Uterus (tissue), 3 donors: ENCODE measurements at regions not wholly inside any gene's neighbourhood (a gene's known extent, or its start where the extent isn't known, plus 50 kb on each side); places are given as distances from the start of the nearest gene placed in this dataset.

Source experiments
- DNase-seq, 2 donors: peaks; one replicate each; pipeline ENCODE4 v3.0.0-alpha.2; 2019 to 2020
- H3K27ac ChIP-seq, 2 donors: fragments of 200-600 bp; sonication (generic); 1 replicate in 1 of 2; 2 replicates in 1 of 2; pipeline ENCODE4 v1.5.1; 2016 to 2018
- H3K27me3 ChIP-seq, 2 donors: fragments of 200-600 bp; sonication (generic); one replicate each; pipeline ENCODE4 v1.5.1; 2018 to 2019; ENCODE audit warnings: control low read depth in 1 of 2
- H3K36me3 ChIP-seq, 2 donors: fragments of 200-600 bp; sonication (generic); one replicate each; pipeline ENCODE4 v1.5.1; 2019; ENCODE audit warnings: control low read depth in 1 of 2
- H3K4me1 ChIP-seq, 2 donors: fragments of 200-600 bp; sonication (generic); one replicate each; pipeline ENCODE4 v1.5.1; 2018 to 2019; ENCODE audit warnings: control low read depth in 1 of 2
- H3K4me3 ChIP-seq, 2 donors: fragments of 200-600 bp; sonication (generic); 1 replicate in 1 of 2; 2 replicates in 1 of 2; pipeline ENCODE4 v1.5.1; 2018 to 2019; ENCODE audit warnings: mild to moderate bottlenecking in 1 of 2
- H3K9me3 ChIP-seq, 2 donors: fragments of 200-600 bp; sonication (generic); one replicate each; pipeline ENCODE4 v1.5.1; 2019; ENCODE audit warnings: control low read depth in 1 of 2
- CTCF ChIP-seq, 4 experiments: fragments of 200-600 bp in 2 of 4; fragments of 450-650 bp in 2 of 4; sonication (generic) in 2 of 4; IDR thresholded peaks; one replicate each; pipeline ENCODE4 v1.5.1; 2016 to 2019; ENCODE audit warnings: antibody characterized with exemption in 4 of 4, mild to moderate bottlenecking in 2 of 4, moderate library complexity in 1 of 4
- POLR2A ChIP-seq, 2 donors: fragments of 450-650 bp; IDR thresholded peaks; one replicate each; pipeline ENCODE4 v1.6.1; 2016; ENCODE audit warnings: antibody characterized with exemption in 2 of 2, mild to moderate bottlenecking in 1 of 2, moderate library complexity in 1 of 2
- intact Hi-C: fragments of 100-400 bp; cut with DNase I; formaldehyde crosslinking; loops from one replicate; pipeline ENCODE4 v1.15.1; 2023; ENCODE audit warnings: low total_unique reads
- donor health status: DM: yes; HTN: yes; CAD: no.

GRCh38 chr2:191738003-191738402 is 60.1 kb downstream of the NABP1 start:
- intact Hi-C loops: loop anchor here (5.0 kb wide), 1 partner anchor 314 kb away; no protein-coding TSS in a partner anchor
- no peaks in the 10 kb centered on the region for H3K4me1 ChIP-seq
- no peaks in the 10 kb centered on the region for H3K9me3 ChIP-seq
- no peak for TF ChIP-seq CTCF (IDR thresholded peaks at IDR 0.05)
- TF ChIP-seq POLR2A (IDR thresholded peaks at IDR 0.05): no peak
- H3K36me3 ChIP-seq: no peaks in the 10 kb centered on the region
- H3K27ac ChIP-seq: no peak overlapping the region
- no peaks in the 10 kb centered on the region for H3K27me3 ChIP-seq
- no peak for DNase-seq
- H3K4me3 ChIP-seq: no peak overlapping the region

GRCh38 chr2:191738667-191739066 is 60.7 kb downstream of the NABP1 start:
- TF ChIP-seq POLR2A (IDR thresholded peaks at IDR 0.05): no peak
- no peak for TF ChIP-seq CTCF (IDR thresholded peaks at IDR 0.05)
- DNase-seq: no peak

GRCh38 chr2:191739194-191739593 is 61.3 kb downstream of the NABP1 start:
- Histone ChIP-seq H3K4me3 (no peak overlapping the region), H3K36me3 (no peaks in the 10 kb centered on the region), H3K9me3 (no peaks in the 10 kb centered on the region), H3K27ac (no peak overlapping the region), H3K4me1 (no peaks in the 10 kb centered on the region), H3K27me3 (no peaks in the 10 kb centered on the region)
- intact Hi-C loops: loop anchor here (5.0 kb wide), 1 partner anchor 313 kb away; no protein-coding TSS in a partner anchor
- no peak for DNase-seq
- TF ChIP-seq CTCF (IDR thresholded peaks at IDR 0.05): no peak
- TF ChIP-seq POLR2A (IDR thresholded peaks at IDR 0.05): no peak

More at GRCh38 chr2:191738667-191739066, 60.7 kb downstream of the NABP1 start:
- intact Hi-C loops: loop anchor here (5.0 kb wide), 1 partner anchor 314 kb away; no protein-coding TSS in a partner anchor
- Histone ChIP-seq H3K27ac (no peak overlapping the region), H3K4me1 (no peaks in the 10 kb centered on the region), H3K4me3 (no peak overlapping the region), H3K27me3 (no peaks in the 10 kb centered on the region), H3K9me3 (no peaks in the 10 kb centered on the region), H3K36me3 (no peaks in the 10 kb centered on the region)

- Histone ChIP-seq H3K9me3 (no peaks in the 10 kb centered on the region), H3K4me1 (no peaks in the 10 kb centered on the region), H3K27ac (no peak overlapping the region), H3K4me3 (no peak overlapping the region), H3K36me3 (no peaks in the 10 kb centered on the region), H3K27me3 (no peaks in the 10 kb centered on the region)
- intact Hi-C loops: no loop called here
- TF ChIP-seq POLR2A (IDR thresholded peaks at IDR 0.05) (no peak), CTCF (IDR thresholded peaks at IDR 0.05) (no peak)
- no peak for DNase-seq
These were observed 62.1 kb downstream of the NABP1 start for GRCh38 chr2:191740016-191740419.

- Histone ChIP-seq H3K9me3 (no peaks in the 10 kb centered on the region), H3K4me1 (no peaks in the 10 kb centered on the region), H3K27me3 (no peaks in the 10 kb centered on the region), H3K27ac (no peak overlapping the region), H3K4me3 (no peak overlapping the region), H3K36me3 (no peaks in the 10 kb centered on the region)
- TF ChIP-seq CTCF (IDR thresholded peaks at IDR 0.05) (no peak), POLR2A (IDR thresholded peaks at IDR 0.05) (no peak)
- DNase-seq: no peak
- intact Hi-C loops: no loop called here
These were observed 62.8 kb downstream of the NABP1 start for GRCh38 chr2:191740759-191741158.
